Activated T-cell treated with anti-CD3 and anti-CD28 coated beads, Interleukin-2, amount 50 U/mL, for 72 hours (primary cell): ENCODE measurements at regions not wholly inside any gene's neighbourhood (a gene's known extent, or its start where the extent isn't known, plus 50 kb on each side); places are given as distances from the start of the nearest gene placed in this dataset.
"Not testable (repeated sequence)": the region's sequence is repeated elsewhere in the genome, so short reads cannot be mapped to it uniquely, and the experiment has no call there.

Experiments
- ATAC-seq, 2 donors: fragments of 150-1000 bp; cut with Tn5 transposase; replicated peaks in 1 of 2; 2 replicates each; pipeline ENCODE4 v1.10.0; 2021; ENCODE audit warnings: moderate library complexity in 2 of 2, mild to moderate bottlenecking in 1 of 2
- DNase-seq, 2 donors: peaks; one replicate each; pipeline ENCODE4 v3.0.0; 2021 to 2022; ENCODE audit warnings: mixed read lengths in 1 of 2
- H3K27ac Mint-ChIP-seq: one replicate; pipeline ENCODE4 v1.8.0; 2022; ENCODE audit warnings: mild to moderate bottlenecking, moderate library complexity, mixed read lengths
- H3K27me3 Mint-ChIP-seq: one replicate; pipeline ENCODE4 v1.8.0; 2022; ENCODE audit warnings: low read depth, mixed read lengths
- H3K36me3 Mint-ChIP-seq, 2 donors: one replicate each; pipeline ENCODE4 v1.8.0; 2022; ENCODE audit warnings: mixed read lengths in 2 of 2, mild to moderate bottlenecking in 1 of 2; ENCODE audit not compliant: insufficient read depth in 2 of 2
- H3K4me1 Mint-ChIP-seq: one replicate; pipeline ENCODE4 v1.8.0; 2022; ENCODE audit warnings: low read depth, mixed read lengths
- H3K4me3 Mint-ChIP-seq, 2 donors: one replicate each; pipeline ENCODE4 v1.8.0; 2022; ENCODE audit warnings: mild to moderate bottlenecking in 2 of 2, mixed read lengths in 2 of 2, moderate library complexity in 2 of 2
- H3K9me3 Mint-ChIP-seq, 2 donors: one replicate each; pipeline ENCODE4 v1.8.0; 2022; ENCODE audit warnings: mixed read lengths in 2 of 2

DNA sequence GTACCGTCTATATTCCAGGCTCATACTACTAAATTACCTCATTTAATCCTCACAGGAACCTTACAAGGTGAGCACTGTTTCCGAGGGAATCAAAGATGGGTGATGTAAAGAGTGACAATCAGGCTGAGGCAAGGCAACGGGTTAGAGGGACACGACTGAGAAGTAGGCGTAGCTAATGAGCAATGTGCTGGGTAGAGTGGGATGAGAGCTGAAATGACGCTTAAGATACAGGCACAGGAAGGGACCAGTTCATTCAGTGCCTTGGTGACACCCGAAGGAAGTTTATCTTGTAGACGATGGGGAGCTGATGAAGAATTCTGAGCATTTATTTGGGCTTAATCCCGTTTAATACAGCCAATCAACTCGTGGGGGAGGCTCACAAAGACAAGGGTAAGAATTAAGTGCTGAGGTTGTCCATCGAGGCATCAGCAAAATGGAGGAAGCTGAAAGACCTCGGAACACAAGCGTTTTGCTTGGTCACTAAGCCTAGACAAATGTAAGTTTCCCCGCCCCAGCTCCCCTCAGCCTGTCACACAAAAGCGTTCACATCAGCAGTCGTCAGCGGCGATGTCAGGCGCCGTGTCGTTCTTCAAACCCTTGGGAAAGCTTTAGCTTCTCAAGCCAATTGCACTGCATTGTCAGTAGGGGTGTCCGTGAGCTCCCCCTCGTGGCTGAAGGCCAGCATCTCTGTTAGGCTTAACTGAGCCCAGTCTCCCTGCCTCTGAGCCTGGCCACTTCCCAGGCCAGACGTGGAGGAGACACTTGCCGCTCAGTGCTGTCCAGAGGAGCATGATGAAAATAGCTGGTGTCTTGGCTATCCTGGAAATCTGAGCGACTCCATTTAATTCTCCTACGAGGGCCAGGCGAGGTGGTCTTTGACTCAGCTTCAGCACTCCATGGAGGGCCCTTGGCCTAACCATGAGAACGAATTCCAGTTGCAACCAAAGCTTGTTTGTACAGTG lies 288.5 kb upstream of the G2E3 start:
- Mint-ChIP-seq H3K4me3 (peak overlapping the region; percentile 2 to 40), H3K9me3 (peaks cover 0 to 4% of the 10 kb centered on the region in 2 donors), H3K4me1 (peaks cover 8% of the 10 kb centered on the region), H3K36me3 (no peaks in the 10 kb centered on the region), H3K27ac (no peak overlapping the region), H3K27me3 (peaks cover 17% of the 10 kb centered on the region)
- peak; percentile 78 to 84 for ATAC-seq
- DNase-seq: peak; percentile 67 to 75

DNA sequence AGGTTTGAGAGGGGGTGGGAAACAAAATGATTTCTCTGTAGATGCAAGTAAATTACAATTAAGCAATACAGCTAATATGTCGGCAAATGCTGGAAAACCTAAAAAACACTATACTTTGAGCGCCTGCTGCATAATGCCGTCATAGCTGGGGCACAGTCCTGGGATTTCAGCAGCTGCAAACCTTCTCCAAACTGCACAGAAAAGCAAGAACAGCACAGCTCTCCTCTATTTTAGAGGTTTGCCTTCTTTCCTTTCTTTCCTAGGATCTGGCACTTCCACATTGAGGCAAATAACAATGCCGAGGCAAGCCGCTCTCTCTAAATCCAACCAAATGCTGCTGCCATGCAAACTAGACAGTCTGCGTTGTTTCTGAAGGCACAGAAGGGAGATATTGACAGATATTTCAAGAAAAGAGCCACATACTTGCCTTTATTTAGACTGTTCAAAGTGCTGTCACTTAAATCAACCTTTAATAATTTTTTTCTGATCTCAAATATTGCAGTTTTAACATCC lies 287.1 kb upstream of the G2E3 start:
- Mint-ChIP-seq H3K27ac (no peak overlapping the region), H3K4me1 (peaks cover 8% of the 10 kb centered on the region), H3K9me3 (peaks cover 5 to 7% of the 10 kb centered on the region in 2 donors), H3K27me3 (peaks cover 17% of the 10 kb centered on the region), H3K4me3 (no peak overlapping the region), H3K36me3 (no peaks in the 10 kb centered on the region)
- DNase-seq: no peak
- no peak for ATAC-seq

DNA sequence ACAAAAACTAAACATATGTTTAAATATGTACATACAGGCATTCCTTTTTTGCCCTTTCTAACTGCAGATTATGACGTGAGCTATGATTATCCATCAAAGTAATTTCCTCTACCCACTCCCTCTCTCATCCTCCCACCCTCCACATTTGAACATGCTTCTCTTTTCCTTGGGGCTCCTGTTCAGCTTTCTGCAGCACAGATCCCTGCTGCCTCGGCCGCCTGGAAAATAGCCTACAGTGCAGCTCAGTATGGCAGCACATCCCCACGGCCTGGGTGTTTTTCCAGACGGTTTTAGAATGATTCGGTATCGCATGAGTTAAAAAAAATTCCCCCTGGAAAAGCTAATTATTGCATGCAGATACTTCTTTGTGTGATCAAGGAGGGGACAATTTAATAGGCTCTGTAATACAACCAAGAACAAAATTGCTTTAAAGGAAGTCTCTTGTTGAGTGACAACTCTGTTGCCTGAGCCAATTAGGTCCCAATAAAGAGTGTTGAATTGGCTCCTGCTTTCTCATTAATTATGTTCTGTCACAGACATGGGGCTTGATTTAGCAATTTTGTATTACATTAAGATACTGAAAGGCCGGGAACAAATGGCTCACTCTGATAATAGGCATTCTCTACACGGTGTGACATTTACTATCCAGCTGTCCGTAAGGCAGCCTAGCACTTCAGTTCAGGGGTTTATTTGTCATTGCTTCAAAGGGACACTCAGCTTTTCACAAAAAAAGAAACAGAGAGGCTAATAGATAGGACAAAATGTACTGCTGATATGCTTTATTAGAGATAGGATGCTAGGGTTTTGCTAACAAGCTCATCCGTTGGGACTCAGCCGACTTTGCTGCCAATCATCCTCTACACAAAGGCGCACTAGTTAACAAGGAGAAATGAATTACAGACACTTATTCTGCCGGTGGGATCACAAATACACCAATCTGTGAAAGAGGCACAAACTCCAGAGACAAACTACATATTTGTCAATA lies 285.8 kb upstream of the G2E3 start:
- Mint-ChIP-seq H3K4me1 (peaks cover 8% of the 10 kb centered on the region), H3K4me3 (no peak overlapping the region), H3K27ac (no peak overlapping the region), H3K36me3 (no peaks in the 10 kb centered on the region), H3K27me3 (peaks cover 13% of the 10 kb centered on the region), H3K9me3 (peaks cover 5 to 7% of the 10 kb centered on the region in 2 donors)
- no peak for DNase-seq
- no peak for ATAC-seq

DNA sequence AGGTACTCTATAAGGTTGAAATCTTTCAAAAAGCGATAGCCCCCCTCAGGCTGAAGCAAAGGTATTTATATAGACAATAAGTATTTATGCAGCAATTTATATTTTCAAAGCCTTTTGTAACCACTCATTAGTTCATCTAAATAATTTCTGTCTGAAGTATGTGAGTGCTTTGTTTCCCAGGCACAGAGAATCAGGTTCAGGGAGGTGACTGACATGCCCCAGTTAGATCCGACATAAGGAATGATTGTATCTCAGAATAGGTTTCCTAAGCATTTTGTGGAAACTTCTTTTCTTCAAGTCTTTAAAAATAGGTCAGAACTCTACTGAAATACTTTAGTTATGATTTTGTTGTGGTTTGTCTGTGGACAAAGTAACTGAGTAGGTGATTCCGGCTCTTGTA lies 283.4 kb upstream of the G2E3 start:
- peaks cover 2 to 5% of the 10 kb centered on the region in 2 donors for H3K9me3 Mint-ChIP-seq
- DNase-seq (no peak), ATAC-seq (no peak)
- no peaks in the 10 kb centered on the region for H3K4me1 Mint-ChIP-seq
- H3K4me3 Mint-ChIP-seq: no peak overlapping the region
- no peaks in the 10 kb centered on the region for H3K36me3 Mint-ChIP-seq
- H3K27ac Mint-ChIP-seq: no peak overlapping the region
- H3K27me3 Mint-ChIP-seq: peaks cover 5% of the 10 kb centered on the region

DNA sequence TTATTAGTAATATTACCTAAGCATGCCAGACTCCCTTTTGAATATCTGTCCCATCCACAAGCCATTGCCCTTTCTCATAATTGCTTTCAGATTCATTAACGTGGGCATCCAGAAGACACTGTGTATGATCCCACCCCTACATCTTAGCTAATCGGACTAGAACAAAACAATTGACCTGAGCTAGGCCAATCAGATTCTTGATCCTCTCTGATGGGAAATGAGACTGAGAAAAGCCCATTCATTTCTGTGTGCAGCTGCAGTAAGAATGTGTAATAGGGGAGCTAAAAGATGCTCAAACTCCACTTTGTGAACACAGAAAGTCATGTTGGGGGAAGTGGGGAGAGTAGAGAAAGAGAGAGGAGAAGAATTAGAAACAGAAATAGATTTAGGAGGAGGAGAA lies 281.7 kb upstream of the G2E3 start:
- no peaks in the 10 kb centered on the region for H3K36me3 Mint-ChIP-seq
- no peaks in the 10 kb centered on the region for H3K4me1 Mint-ChIP-seq
- peaks cover 5% of the 10 kb centered on the region for H3K27me3 Mint-ChIP-seq
- DNase-seq (no peak), ATAC-seq (no peak)
- H3K27ac Mint-ChIP-seq: no peak overlapping the region
- H3K9me3 Mint-ChIP-seq: peaks cover 2 to 5% of the 10 kb centered on the region in 2 donors
- H3K4me3 Mint-ChIP-seq: no peak overlapping the region

DNA sequence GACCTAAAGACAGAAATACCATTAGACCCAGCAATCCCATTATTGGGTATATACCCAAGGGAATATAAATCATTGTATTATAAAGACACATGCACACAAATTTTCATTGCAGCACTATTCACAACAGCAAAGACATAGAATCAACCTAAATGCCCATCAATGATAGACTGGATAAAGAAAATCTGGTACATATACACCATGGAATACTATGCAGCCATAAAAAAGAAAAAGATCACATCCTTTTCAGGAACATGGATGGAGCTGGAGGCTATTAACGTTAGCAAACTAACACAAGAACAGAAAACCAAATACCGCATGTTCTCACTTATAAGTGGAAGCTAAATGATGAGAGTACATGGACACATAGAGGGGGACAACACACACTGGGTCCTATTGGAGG lies 280.1 kb upstream of the G2E3 start:
- H3K4me1 Mint-ChIP-seq, ATAC-seq, H3K27me3 Mint-ChIP-seq, H3K27ac Mint-ChIP-seq, DNase-seq, H3K9me3 Mint-ChIP-seq, H3K4me3 Mint-ChIP-seq, H3K36me3 Mint-ChIP-seq: not testable (repeated sequence)

DNA sequence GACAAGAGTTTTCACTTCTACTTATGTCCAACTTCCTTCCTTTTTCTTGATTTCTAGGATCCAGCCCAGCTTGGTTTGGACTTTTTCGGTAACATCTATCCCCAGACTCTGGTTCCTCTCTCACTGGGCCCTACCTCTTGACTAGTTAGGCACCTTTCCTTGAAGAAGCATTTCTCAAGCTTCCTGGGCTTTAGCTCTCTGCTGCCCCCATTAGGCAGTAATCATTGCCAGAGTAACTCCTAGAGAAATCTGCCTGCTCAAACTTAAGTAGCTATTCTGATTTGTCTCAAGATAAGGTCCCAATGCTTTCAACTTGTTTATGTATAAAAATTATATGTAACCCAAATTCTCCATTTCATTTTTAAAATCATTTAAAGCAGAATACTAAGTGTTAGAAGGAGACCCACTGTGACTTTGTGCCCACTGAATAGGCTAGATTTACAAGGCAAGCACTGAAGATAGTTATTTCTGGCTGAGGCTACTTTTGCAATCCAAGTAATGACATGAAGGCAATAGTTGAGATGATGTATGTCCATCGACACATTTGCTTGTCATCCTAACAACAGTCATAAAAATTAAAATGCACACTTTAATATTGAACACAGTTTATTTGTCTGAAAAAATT lies 275.0 kb upstream of the G2E3 start:
- H3K36me3 Mint-ChIP-seq: no peaks in the 10 kb centered on the region
- no peak overlapping the region for H3K27ac Mint-ChIP-seq
- DNase-seq (peak; percentile 8 to 11), ATAC-seq (no peak)
- no peaks in the 10 kb centered on the region for H3K4me1 Mint-ChIP-seq
- H3K9me3 Mint-ChIP-seq: no peaks in the 10 kb centered on the region
- H3K27me3 Mint-ChIP-seq: no peaks in the 10 kb centered on the region
- no peak overlapping the region for H3K4me3 Mint-ChIP-seq

DNA sequence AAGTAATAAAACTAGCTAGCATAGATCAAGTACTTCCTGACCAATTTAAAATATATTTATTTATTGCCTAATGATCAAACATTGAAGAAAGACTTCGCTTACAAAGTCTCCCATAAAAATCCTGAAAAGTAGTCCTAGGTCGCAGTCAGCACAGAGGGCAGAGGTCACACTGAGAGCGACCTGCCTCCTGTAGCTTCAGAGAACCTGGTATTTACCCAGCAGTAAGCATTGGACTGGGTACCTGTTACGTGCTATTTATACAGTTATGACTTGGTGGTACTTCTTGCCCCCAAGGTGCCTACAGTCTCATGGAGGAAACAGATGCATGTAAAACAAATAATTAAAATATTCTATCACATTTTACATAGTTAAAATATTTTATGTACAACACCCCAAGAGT lies 274.1 kb upstream of the G2E3 start:
- no peak for DNase-seq
- Mint-ChIP-seq H3K4me1 (no peaks in the 10 kb centered on the region), H3K27ac (no peak overlapping the region), H3K27me3 (no peaks in the 10 kb centered on the region), H3K36me3 (no peaks in the 10 kb centered on the region), H3K4me3 (no peak overlapping the region), H3K9me3 (no peaks in the 10 kb centered on the region)
- ATAC-seq: no peak

DNA sequence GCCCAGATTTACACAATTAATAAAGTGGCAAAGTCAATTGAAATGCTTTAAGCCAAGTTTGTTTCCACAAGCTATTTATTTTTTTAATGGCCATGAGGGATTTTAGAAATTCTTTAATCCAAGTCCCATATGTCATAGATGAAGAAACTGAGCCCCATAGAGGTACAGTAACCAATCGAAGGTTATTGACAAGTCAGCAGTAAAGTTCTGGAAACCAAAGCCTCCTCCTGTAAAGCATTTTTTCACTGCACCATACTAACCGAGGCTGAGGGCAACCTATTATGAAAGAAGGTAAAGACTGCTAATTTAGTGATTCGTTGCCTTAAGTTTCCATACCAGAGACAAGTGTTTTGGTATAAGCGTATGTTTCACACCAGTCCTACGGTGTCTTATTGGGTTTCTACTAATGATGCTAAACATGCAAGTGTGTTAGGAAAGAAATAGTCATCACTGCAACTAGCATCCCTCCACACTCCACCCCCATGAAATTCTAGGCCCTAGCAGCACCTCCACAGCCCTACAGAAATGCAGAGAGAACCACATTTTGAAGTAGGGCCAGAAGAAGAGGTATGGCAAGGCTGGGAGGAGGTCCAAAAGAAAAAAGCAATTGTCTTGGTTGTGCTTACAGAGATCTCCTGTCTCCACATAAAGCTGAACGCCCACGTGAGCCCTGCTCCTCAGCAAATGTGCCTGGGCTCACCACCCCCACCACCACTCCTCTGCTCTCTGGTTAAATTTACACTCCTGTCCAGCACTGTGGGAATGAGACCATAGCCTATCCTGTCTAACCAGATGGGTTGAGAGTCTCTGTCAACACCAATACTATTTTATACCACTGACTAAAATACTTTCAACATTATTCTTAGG lies 271.1 kb upstream of the G2E3 start:
- peak; percentile 51 to 56 for ATAC-seq
- DNase-seq: no peak
- Mint-ChIP-seq H3K9me3 (no peaks in the 10 kb centered on the region), H3K4me3 (no peak overlapping the region), H3K36me3 (no peaks in the 10 kb centered on the region), H3K27me3 (no peaks in the 10 kb centered on the region), H3K27ac (no peak overlapping the region), H3K4me1 (no peaks in the 10 kb centered on the region)

DNA sequence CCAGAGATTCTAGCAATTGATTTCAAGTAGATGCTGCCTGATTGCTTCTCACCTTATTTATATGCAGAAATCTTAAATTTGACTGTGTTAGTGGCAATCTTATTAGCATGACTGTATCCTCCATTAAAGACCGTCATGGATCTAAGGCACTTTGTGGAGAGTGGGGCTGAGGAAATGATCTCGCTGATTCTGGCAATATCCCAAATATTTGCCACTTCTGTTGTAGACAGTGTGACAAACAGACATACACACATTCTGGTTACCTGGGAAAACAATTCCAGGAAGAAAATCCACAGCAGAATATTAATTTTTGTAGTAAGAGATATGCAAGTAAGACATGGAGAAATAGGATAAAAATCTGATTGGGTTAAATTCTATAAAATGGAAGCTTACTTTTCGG lies 269.0 kb upstream of the G2E3 start:
- H3K4me3 Mint-ChIP-seq: no peak overlapping the region
- ATAC-seq: no peak

DNA sequence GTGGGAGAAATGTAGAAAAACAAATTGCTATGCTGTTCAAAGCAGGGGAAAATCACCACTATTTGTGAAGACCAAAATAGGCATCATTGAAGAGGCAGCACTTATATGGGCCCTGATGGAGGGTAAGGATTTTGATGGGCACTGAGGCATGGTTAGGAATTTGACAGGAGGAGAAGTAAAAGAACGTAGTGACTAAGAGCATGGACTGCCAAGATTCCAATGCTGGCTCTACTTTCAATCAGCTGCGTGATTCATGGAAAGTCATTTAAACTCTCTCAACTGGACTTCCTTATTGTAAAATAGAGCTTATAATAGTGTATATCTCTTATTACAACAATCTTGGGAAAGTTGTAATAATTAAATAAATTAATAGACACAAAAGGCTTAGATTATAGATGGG lies 267.7 kb upstream of the G2E3 start:
- Mint-ChIP-seq H3K36me3 (no peaks in the 10 kb centered on the region), H3K4me1 (no peaks in the 10 kb centered on the region), H3K27me3 (no peaks in the 10 kb centered on the region), H3K27ac (no peak overlapping the region), H3K4me3 (no peak overlapping the region), H3K9me3 (no peaks in the 10 kb centered on the region)
- ATAC-seq: no peak
- no peak for DNase-seq

More for the DNA sequence above, 269.0 kb upstream of the G2E3 start:
- Mint-ChIP-seq H3K9me3 (no peaks in the 10 kb centered on the region), H3K27ac (no peak overlapping the region), H3K4me1 (no peaks in the 10 kb centered on the region), H3K27me3 (no peaks in the 10 kb centered on the region), H3K36me3 (no peaks in the 10 kb centered on the region)
- no peak for DNase-seq

DNA sequence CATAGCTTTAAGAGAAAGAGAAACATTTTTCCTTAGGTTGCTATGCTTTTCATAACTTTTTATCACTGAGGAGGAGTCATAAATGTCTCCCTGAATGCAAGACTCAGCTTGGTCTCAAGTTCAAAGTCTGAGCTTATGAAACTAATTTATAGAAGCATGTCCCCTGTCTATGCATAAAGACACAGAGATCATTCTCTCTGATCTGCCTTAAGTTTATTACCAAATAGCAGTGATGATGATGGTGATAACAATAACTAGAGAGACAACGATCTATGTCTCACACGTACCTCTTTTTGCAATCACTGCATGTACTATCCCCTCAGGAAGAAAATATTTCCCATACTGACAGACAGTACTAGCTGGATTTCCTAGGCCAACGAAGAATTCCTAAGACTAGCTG lies 266.4 kb upstream of the G2E3 start:
- no peak for DNase-seq

More for the DNA sequence above, 266.4 kb upstream of the G2E3 start:
- no peak overlapping the region for H3K27ac Mint-ChIP-seq
- H3K36me3 Mint-ChIP-seq: no peaks in the 10 kb centered on the region
- no peak overlapping the region for H3K4me3 Mint-ChIP-seq
- no peak for ATAC-seq
- peaks cover 0 to 2% of the 10 kb centered on the region in 2 donors for H3K9me3 Mint-ChIP-seq
- no peaks in the 10 kb centered on the region for H3K27me3 Mint-ChIP-seq
- no peaks in the 10 kb centered on the region for H3K4me1 Mint-ChIP-seq
